Stimulated activated CD4-positive, alpha-beta T cell treated with anti-CD3 and anti-CD28 coated beads, Interleukin-1b, Interleukin-23, amount 100 ng/mL, for 48 hours (primary cell): ENCODE measurements at regions not wholly inside any gene's neighbourhood (a gene's known extent, or its start where the extent isn't known, plus 50 kb on each side); places are given as distances from the start of the nearest gene placed in this dataset.

Source experiments
- DNase-seq: peaks from one replicate; pipeline ENCODE4 v3.0.0-alpha.2; 2020

GRCh38 chr4:96102541-96103026 lies 262.7 kb downstream of the PDHA2 start:
- no peak for DNase-seq

- no peak for DNase-seq
These were observed 263.2 kb downstream of the PDHA2 start for GRCh38 chr4:96103086-96103485.

DNA sequence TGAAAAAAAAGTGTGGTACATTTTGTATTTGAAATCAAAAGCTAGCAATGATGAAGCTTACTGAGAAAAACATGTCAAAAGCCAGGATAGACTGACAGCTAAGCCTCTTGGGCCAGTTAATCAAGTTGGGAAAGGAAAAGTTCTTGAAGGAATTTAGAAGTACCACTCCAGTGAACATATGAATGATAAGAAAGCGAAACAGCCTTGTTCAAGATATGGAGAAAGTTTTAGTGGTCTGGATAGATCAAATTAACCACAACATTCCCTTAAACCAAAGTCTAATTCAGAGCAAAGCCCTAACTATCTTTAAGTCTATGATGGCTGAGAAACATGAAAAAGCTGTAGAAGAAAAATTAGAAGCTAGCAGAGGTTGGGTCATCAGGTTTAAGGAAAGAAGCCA lies 268.3 kb downstream of the PDHA2 start:
- no peak for DNase-seq

DNA sequence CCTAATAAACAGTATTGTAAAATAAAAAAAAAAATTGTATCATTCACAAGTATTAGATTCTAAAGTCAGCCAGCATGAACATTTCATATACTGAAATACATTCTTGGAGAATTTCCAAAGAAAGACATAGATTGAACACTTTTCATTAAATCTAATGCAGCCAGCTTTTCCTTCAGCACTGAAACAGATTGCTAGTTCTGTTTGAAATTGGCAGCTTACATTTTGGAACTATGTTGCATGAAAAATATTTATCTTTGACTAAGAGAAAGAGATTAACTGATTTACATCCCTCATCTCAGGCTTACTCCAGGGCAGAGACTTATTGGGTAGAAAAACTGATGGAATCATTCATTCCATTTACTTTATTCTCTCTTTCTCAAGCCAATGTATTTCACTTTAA lies 272.7 kb downstream of the PDHA2 start:
- no peak for DNase-seq

DNA sequence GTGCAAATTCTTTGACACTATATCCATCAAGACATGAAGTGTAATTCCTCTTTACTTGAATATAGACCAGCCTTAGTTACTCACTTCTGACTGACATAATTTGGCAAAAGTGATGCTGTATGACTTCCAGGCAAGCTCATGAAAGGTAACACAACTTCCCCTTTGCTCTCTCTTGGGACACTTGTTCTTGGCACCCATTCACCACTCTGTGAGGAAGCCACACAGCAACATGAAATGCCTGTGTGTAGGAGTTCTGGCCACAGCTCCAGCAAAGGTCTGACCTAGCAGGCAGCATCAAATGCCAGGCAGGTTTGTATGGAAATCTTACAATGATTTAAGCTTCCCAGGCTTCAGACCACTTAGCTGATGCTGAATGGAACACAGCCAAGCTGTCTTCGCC lies 280.3 kb downstream of the PDHA2 start:
- no peak for DNase-seq

- DNase-seq = no peak
These were observed 286.3 kb downstream of the PDHA2 start for GRCh38 chr4:96126227-96126626.

DNA sequence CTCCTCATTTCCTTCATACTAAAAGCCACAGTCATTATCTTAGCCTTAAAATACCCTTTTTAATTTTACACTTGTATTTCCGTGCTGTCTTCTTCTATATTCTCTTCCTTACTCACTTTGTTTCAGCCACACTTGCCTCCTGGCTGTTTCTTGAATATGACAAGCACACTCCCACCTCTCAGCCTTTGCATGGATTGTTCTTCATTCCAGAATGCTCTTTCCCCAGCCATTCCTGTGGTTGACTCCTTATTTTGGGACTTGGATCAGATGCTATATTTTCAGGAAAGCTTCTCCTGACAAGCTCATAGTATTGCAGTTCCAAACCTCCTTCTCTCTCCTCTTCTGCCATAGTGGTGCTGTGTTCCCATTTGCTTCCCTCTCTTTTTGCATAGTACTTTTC lies 291.3 kb downstream of the PDHA2 start:
- DNase-seq = no peak

DNA sequence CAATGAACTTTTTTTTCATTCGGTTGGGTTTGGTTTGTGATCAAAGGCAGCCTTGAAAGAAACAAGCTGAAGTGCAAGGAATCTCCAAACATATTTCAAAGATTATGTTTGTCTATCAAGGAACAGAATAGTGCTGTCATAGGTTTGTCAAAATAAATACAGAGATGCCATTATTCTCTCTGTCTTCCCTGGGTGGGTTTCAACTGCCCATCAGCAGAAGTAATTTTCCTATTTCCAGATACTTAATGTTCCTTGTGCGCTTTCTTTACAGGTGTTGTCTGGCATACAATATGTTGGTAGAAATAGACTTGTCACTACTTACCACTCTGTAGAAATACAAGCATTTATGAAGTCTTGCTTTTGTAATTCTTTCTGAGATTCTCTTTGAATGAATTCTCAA lies 294.9 kb downstream of the PDHA2 start:
- DNase-seq = no peak

- no peak for DNase-seq
These were observed 296.2 kb downstream of the PDHA2 start for GRCh38 chr4:96136056-96136455.

GRCh38 chr4:96139251-96139929 lies 299.5 kb downstream of the PDHA2 start:
- no peak for DNase-seq

DNA sequence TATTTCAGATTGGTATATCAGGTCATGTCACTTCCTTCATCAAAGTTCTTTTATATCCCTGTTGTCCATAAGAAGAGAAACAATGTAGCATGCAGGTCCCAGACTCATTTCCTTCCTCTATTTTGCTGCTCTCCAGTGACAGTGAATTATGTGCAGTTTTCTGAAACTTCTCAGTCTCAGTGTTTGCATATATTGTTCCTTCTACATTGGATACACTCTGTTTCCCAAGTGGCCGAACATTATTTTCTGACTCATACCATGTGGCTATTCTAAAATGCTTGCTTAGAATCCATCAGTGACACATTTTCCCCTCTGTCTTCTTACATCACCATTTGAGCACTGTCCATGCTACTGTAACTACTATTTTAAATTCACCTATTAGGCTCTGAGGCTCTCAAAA lies 305.7 kb downstream of the PDHA2 start:
- DNase-seq = no peak

DNA sequence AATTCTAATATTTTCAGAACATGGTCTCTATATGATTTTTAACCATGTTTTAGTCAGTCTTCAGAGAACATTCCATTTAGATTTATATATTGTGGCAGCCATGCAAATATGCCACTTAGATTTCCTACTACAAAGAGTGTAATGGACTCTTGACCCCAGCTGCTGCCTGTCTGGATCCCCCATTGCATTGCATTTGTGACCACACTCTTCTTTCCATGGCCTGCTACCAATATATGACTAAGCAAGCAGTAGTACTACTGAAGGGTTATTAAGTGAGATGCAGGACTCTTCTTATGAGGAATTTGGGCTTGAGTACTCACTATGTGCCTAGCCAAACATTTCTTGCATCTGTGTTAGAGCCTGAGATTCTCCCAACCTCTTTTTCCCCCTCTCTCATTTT lies 306.8 kb downstream of the PDHA2 start:
- DNase-seq = no peak

GRCh38 chr4:96149894-96150293 lies 310.0 kb downstream of the PDHA2 start:
- no peak for DNase-seq

DNA sequence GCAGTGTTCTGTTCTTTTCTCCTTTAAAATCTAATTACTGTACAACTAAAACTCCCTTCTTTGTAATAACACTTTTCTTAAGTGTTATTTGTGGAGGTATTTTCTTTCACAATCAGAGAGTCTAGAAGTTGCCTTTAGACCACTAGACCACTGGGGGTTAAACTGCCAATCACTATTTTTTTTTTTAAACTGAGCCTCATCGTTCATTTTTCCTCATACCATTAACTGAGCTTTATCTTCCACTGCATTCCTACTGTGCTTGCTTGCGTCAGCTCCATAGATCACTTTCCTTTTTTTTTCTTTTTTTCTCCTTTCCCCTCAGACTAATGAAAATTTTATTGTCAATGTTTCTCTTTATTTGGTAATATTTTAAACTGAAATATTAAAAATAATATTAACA lies 310.6 kb downstream of the PDHA2 start:
- DNase-seq = no peak

DNA sequence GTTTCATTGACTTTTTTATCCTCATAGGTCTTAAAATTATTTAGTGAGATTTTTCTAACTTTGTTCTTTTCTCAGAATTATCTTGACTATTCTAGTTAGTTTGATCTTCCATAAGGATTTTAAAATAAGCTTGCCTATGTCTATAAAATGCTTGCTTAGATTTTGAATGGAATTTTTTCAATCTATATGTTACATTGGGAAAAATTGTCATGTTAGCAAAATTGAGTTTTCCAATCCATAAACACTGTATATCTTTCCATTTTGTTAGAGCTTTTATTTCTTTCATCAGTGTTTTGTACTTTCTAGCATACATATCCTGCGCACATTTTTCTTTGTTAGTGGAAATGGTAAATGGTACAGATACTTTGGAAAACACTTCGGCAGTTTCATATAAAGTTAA lies 312.9 kb downstream of the PDHA2 start:
- no peak for DNase-seq

DNA sequence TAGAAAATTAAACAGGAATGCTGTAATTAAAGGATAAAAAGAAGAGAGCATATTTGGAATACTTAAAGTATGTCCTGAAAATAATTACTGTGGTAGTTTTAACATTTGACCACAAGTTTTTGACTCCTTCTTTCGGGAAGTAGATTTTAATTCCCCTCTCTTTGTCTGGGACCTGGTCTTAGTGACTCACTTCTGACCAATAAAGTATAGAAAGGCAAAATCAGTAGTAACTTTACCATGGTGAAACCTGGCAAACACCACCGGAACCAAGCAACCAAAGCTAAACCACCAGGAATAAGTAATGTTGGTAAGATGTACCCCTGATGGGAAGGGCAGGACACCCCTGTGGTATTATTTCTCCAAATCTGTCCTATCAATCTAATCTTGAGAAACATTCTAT lies 314.8 kb downstream of the PDHA2 start:
- no peak for DNase-seq

DNA sequence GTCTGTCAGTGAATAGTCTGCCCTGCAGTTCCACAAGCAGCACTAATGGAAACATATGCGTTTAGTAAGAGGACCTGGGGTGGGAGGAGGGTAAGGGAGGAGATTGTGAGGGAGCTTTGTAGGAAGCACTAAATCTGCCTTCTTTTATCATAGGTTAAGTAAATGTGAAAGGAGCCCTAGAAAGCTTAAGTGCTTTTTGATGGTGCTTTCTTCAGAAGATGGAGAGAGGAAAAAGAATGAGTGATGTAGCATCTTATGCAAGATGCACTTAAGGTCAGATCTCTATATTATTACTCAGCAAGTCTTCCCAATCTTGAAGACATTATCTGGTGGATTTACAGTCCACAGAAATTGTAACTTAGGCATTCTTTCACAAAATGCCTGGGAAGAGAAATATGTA lies 322.7 kb downstream of the PDHA2 start:
- no peak for DNase-seq

DNA sequence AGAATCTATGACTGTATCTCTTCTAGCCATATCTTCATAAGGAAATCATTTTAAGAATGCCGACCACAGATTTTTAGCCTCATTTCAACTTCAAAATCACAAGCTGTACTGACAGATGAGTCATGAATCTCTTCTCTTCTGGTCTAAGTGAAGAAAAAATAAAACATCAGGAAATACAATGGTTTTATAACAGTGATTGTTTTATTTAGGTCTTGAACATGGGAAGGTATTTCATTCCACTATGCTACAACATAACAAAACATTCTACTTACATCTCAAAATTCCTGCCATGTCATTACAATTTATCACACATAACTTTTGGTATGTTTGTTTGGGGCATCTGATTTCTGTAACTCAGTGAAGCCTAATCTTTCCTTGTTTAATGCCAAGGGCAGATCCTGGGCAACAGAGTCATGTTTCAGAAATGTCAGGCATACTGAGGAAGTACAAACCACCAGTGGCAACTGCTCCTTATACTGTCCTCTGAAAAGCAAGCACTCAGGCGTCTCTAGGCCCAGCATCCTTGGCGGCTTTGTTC lies 325.0 kb downstream of the PDHA2 start:
- DNase-seq = no peak

DNA sequence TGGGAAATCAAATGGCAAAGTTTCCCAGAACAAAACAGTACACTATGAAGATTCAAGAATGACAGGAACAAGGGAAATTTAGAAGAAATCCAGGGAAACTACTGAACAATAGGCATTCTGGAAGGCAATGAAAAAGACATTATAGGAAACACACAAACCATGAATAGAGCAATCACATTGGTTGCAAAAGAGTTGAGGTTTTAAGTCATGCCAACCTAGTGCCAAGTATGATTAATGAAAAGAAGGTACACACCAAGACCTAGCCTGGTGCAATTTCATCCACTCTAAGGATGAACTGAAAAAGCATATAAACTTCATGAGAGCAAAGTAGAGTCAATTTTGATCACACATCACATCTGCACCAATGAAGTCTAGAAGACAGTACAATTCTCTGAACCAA lies 326.9 kb downstream of the PDHA2 start:
- DNase-seq = no peak

- no peak for DNase-seq
These were observed 330.3 kb downstream of the PDHA2 start for GRCh38 chr4:96170198-96170597.

DNA sequence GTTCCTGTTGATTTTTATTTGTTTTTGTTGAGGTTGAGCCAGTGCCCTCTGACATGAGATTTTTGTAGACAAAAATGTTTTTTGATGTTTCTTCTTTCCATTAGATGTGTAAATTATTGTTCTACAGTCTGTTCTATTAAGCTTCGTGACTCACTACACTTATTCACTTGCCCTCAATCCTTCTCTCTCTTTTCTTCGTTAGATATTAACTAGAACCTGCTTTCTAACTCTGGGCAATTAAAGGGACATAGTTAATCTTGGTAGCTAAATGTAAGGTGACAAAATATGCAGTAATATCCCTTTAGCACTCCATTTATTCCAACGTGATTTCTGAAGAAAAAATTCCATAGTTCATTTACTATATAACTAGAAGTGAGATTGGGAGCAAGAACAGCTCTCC lies 333.9 kb downstream of the PDHA2 start:
- no peak for DNase-seq

- no peak for DNase-seq
These were observed 336.0 kb downstream of the PDHA2 start for GRCh38 chr4:96175871-96176270.

DNA sequence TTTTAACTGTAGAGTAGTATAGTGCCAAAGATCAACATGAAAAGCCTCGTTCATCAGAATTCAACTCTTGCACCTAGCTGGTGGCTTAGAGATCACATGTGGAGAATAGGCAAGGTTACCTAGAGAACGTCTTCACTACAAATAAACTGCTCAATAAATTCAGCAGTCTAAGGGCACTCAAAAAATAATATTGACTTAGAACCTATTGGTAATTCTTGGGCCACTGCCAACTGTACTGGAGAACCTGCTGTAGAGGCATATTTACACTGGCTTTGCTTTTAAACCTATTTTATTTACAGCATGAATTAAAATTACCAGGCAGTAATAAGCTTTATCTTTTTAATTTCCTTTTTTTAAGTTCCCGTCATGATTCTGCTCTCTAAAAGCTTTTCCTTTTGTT lies 343.7 kb downstream of the PDHA2 start:
- DNase-seq = no peak

- no peak for DNase-seq
These were observed 346.7 kb downstream of the PDHA2 start for GRCh38 chr4:96186593-96186992.

- DNase-seq = no peak
These were observed 349.9 kb downstream of the PDHA2 start for GRCh38 chr4:96189761-96190160.
